ENCODE measurements at regions not wholly inside any gene's neighbourhood (a gene's known extent, or its start where the extent isn't known, plus 50 kb on each side); places are given as distances from the start of the nearest gene placed in this dataset.

DNA sequence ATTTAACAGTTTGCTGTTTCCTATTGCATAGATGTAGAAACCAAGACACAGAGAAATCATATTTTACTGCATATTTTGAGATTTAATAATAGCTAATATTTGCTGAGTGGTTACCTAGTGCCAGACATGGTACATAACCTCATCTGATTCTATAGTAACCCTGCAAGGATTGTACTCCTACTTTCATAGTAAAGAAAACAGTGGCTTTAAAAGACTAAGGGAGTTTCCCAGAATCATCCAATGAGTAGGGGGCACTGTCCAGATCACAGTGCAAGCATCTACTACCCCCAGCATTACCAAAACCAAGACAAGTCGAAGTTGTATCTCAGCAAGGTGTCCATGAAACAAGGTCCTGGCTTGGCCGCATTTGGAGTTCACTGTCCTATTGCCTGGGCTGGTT is 224.5 kb upstream of the TENM3 start:
- no peak for DNase-seq (ENCODE audit: extremely low read depth, insufficient read length)
- TF ChIP-seq, protein P1, sequence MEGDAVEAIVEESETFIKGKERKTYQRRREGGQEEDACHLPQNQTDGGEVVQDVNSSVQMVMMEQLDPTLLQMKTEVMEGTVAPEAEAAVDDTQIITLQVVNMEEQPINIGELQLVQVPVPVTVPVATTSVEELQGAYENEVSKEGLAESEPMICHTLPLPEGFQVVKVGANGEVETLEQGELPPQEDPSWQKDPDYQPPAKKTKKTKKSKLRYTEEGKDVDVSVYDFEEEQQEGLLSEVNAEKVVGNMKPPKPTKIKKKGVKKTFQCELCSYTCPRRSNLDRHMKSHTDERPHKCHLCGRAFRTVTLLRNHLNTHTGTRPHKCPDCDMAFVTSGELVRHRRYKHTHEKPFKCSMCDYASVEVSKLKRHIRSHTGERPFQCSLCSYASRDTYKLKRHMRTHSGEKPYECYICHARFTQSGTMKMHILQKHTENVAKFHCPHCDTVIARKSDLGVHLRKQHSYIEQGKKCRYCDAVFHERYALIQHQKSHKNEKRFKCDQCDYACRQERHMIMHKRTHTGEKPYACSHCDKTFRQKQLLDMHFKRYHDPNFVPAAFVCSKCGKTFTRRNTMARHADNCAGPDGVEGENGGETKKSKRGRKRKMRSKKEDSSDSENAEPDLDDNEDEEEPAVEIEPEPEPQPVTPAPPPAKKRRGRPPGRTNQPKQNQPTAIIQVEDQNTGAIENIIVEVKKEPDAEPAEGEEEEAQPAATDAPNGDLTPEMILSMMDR (IDR thresholded peaks at IDR 0.05; ENCODE audit: insufficient read depth, low read length, poor library complexity, severe bottlenecking): no peak
- Histone ChIP-seq H3K36me3 (ENCODE audit: control insufficient read depth, insufficient read depth, low read length) (no peaks in the 10 kb centered on the region), H3K4me3 (replicated peaks; ENCODE audit: low read depth, low read length) (peak overlapping the region; percentile 19; the same call in 1 of the 2 replicates), H3K27me3 (replicated peaks; ENCODE audit: control insufficient read depth, insufficient read depth, low read length) (no peaks in the 10 kb centered on the region)

DNA sequence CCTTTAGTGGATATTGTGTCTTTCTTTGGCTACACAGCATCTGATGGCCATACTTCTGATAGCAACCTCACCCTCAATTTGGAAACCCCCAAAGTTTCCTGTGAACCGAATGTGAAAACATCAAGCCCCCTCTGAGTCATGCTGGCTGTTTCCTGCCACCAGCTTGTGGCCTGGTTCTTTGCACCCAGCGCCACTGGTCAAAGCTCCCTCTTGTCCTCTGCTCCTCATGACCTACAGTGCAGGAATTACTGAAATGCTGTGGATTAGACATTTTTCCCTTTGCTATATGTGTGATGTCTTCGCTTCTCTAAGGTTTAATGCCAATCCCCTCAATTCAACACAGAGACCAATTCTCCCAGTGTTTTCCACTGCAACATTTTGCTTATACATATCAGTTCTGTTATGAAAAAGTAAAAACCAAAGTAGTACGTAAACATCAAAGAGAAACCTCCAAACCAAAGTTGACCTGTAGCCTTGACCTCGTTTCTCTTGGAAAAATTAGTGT is 224.0 kb upstream of the TENM3 start:
- H3K27me3 ChIP-seq (replicated peaks; ENCODE audit: control insufficient read depth, insufficient read depth, low read length): no peaks in the 10 kb centered on the region
- no peaks in the 10 kb centered on the region for H3K36me3 ChIP-seq (ENCODE audit: control insufficient read depth, insufficient read depth, low read length)
- no peak overlapping the region for H3K4me3 ChIP-seq (replicated peaks; ENCODE audit: low read depth, low read length)
- TF ChIP-seq, protein P1 (IDR thresholded peaks at IDR 0.05; ENCODE audit: insufficient read depth, low read length, poor library complexity, severe bottlenecking): no peak
- DNase-seq (ENCODE audit: extremely low read depth, insufficient read length): peak; percentile 62

DNA sequence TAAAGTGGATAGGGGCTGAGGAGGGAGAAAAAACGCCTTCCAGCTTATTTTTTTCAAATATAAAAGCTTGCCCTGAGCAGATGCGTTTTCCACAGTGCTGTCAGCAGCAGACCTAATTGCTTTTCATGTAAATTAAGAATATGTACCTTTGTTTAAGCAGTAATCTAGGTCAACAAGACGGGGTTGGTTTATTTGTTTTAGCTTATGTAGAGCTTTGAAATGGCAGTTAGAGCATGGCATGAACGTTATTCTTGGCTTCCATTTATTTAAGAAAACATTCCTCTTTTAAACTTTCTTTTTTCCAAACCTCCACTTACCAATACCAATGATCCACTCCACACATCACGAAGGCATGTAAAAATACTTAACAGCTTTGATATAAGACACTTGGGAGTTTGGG is 220.3 kb upstream of the TENM3 start:
- TF ChIP-seq, protein P1 (IDR thresholded peaks at IDR 0.05; ENCODE audit: insufficient read depth, low read length, poor library complexity, severe bottlenecking): no peak
- Histone ChIP-seq H3K27me3 (replicated peaks; ENCODE audit: control insufficient read depth, insufficient read depth, low read length) (no peaks in the 10 kb centered on the region), H3K4me3 (replicated peaks; ENCODE audit: low read depth, low read length) (no peak overlapping the region), H3K36me3 (ENCODE audit: control insufficient read depth, insufficient read depth, low read length) (no peaks in the 10 kb centered on the region)
- DNase-seq (ENCODE audit: extremely low read depth, insufficient read length): no peak

DNA sequence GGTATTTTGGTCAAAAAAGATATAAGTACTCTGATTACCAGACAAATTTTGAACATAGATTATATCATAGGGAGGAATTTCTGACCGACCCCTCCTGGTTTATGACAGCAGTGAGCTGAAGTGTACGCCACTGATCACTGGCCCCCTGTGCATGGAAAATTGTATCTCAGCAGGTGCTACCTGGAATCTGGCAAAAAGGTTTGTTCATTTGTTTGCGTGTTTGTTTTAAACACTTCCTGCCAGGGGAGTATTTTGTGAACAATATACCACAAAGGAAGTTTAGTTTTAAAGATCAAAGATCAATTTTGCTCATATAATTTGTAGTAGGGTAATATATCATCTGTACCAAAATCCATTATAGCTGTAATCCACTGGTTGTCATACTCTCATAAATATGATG is 219.7 kb upstream of the TENM3 start:
- Histone ChIP-seq H3K4me3 (replicated peaks; ENCODE audit: low read depth, low read length) (no peak overlapping the region), H3K27me3 (replicated peaks; ENCODE audit: control insufficient read depth, insufficient read depth, low read length) (no peaks in the 10 kb centered on the region), H3K36me3 (ENCODE audit: control insufficient read depth, insufficient read depth, low read length) (no peaks in the 10 kb centered on the region)
- no peak for DNase-seq (ENCODE audit: extremely low read depth, insufficient read length)
- TF ChIP-seq, protein P1 (IDR thresholded peaks at IDR 0.05; ENCODE audit: insufficient read depth, low read length, poor library complexity, severe bottlenecking): no peak

DNA sequence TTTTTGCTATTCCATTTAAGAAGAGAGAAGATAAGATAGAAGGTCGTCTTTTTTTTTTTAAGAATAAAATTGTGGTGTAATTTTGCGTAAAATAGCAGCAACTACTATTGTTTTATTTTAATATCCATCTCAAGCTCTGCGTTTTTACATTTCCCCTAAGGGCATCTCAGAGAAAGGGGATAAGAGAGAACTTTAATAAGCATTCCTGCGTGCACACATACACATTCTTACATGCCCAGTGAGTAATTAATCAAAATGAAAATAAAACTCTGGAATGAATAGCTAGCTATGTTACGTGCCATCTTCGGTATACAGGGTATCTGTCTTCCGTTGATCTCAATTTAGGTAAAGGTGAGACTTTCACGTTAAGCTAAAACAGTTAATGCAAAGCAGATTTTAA is 200.3 kb upstream of the TENM3 start:
- TF ChIP-seq, protein P1 (IDR thresholded peaks at IDR 0.05; ENCODE audit: insufficient read depth, low read length, poor library complexity, severe bottlenecking): no peak
- DNase-seq (ENCODE audit: extremely low read depth, insufficient read length): no peak

DNA sequence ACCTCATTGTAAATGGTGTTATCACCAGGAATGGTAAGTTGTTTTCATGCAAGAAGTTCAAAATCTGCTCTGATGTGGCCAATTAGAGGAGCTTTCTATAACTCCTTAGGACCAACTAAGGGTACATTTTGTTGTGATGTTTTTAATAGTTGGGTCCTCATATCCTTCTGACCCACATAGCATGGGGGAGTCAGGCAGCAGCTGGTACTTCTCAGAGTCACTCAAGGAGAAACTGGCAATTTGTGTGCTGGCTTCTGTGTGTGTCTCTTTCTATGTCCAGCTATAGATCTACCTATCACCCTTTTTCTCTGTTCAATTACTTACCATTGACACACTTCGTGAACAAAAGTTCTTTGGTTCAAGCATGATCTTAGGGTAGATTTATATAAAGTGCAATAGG is 194.3 kb upstream of the TENM3 start:
- DNase-seq (ENCODE audit: extremely low read depth, insufficient read length): no peak
- TF ChIP-seq, protein P1 (IDR thresholded peaks at IDR 0.05; ENCODE audit: insufficient read depth, low read length, poor library complexity, severe bottlenecking): no peak
- H3K4me3 ChIP-seq (replicated peaks; ENCODE audit: low read depth, low read length): no peak overlapping the region
- no peaks in the 10 kb centered on the region for H3K36me3 ChIP-seq (ENCODE audit: control insufficient read depth, insufficient read depth, low read length)
- H3K27me3 ChIP-seq (replicated peaks; ENCODE audit: control insufficient read depth, insufficient read depth, low read length): no peaks in the 10 kb centered on the region

More for the DNA sequence above, 200.3 kb upstream of the TENM3 start:
- no peaks in the 10 kb centered on the region for H3K36me3 ChIP-seq (ENCODE audit: control insufficient read depth, insufficient read depth, low read length)
- no peak overlapping the region for H3K4me3 ChIP-seq (replicated peaks; ENCODE audit: low read depth, low read length)
- H3K27me3 ChIP-seq (replicated peaks; ENCODE audit: control insufficient read depth, insufficient read depth, low read length): no peaks in the 10 kb centered on the region
